HG03460 (cell line): ENCODE measurements at regions not wholly inside any gene's neighbourhood (a gene's known extent, or its start where the extent isn't known, plus 50 kb on each side); places are given as distances from the start of the nearest gene placed in this dataset.
"Not testable (repeated sequence)": the region's sequence is repeated elsewhere in the genome, so short reads cannot be mapped to it uniquely, and the experiment has no call there.

ENCODE experiments used
- ATAC-seq: cut with Tn5 transposase; IDR thresholded peaks from one replicate; pipeline ENCODE4 v1.9.1; 2021; ENCODE audit not compliant: unreplicated experiment

DNA sequence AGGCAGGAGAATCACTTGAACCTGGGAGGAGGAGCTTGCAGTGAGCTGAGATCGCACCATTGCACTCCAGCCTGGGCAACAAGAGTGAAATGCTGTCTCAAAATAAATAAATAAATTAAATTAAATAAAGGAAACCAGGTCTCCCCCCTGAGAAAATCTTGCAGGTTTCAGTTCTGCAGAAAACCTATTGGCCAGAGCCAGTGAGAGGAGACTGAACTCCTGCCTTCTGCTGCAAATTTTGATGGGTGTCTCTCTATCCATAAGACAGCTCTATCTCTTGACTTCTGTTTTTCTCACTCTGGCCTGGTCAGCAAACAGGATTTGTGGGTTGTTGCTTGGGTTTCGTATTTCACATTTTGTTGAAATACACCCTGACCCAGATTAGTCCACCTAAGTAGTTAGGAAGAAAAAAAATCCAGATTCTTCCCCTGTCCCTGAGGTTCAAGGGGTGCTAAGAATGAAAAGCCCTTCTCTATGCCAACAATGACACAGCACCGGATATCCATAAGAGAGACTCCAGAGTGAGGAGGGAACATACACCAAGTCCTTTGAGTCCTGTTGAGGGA is 86.7 kb upstream of the MAP4K4 start:
- ATAC-seq, result no peak

- ATAC-seq, result no peak
Observed at GRCh38 chr2:101609433-101609832, 88.1 kb upstream of the MAP4K4 start.

- ATAC-seq, result no peak
Observed at GRCh38 chr2:101608408-101609310, 88.8 kb upstream of the MAP4K4 start.

DNA sequence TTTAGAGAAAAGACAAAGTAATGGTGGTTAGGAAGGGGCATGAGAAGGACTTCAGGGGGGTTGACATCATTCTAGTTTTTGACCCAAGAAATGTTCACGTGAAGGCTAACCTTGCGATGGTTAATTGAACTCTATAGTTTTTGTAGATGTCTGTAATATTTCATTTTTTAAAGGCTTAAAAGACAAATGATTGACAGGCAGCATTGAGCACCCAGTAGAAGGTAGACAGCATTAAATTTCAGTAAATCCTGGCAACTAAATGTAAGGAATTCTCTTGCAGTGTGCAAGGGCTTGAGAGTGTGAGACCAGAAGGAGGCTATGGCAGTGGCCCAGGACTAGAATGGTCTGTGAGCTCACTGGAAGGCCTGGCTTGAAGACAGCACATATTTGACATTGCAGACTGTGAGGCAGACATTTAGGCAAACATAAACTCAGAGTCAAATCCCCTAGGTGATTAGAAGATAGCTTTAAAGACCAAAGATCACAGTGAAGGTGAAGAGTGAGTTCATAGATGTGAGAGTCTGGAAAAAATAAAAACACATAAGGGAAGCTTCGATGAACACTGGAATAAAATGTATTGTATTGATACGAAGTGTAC is 100.1 kb upstream of the MAP4K4 start:
- no peak for ATAC-seq

DNA sequence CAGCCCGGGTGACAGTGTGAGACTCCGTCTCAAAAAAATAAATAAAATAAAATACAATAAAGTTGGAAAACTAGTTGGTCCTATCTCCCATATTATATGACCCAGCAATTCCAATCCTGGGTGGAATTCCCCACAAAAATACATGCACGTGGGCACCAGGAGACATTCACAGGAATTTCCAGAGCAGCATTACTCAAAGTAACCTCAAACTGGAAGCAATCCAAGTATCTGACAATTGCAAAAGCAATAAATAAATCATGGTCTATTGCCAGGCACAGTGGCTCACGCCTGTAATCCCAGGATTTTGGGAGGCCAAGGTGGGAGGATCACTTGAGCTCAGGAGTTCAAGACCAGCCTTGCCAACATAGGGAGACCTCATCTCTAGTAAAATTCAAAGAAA is 101.2 kb upstream of the MAP4K4 start:
- ATAC-seq, result no peak

GRCh38 chr2:101587251-101587650 is 110.3 kb upstream of the MAP4K4 start:
- ATAC-seq, result no peak

DNA sequence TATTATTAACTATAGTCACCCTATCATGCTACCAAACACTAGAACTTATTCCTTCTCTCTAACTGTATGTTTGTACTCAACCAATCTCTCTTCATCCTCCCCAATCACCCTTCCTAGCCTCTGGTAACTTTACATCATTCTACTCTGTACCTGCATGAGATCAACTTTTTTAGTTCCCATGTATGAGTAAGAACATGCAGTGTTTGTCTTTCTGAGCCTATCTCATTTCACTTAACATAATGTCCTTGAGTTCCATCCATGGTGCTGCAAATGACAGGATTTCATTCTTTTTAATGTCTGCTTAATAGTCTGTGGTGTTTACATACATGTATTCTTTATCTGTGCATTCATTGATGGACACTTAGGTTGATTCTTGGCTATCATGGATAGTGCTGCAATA is 108.9 kb upstream of the RFX8 start:
- ATAC-seq, result no peak

GRCh38 chr2:101581675-101582299 is 106.9 kb upstream of the RFX8 start:
- no peak for ATAC-seq

GRCh38 chr2:101580528-101580927 is 105.6 kb upstream of the RFX8 start:
- no peak for ATAC-seq

DNA sequence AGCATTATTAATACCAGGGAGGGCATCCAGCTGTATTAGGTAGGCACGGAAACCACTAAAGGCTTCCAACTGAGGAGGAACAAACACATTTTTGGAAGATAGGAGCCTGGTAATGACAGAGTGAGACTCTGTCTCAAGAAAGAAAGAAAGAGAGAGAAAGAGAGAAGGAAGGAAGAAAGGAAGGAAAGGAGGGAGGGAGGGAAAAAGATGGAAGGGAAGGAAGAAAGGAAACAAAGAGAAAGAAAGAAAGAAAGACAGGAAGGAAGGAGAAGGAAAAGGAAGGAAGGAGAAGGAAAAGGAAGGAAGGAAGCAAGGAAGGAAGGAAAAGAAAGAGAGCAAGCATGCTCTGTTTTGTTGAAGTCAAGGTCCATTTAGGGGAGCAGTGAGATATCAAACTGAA is 103.8 kb upstream of the RFX8 start:
- no peak for ATAC-seq

- not testable (repeated sequence) for ATAC-seq
Observed at GRCh38 chr2:101578135-101578534, 103.2 kb upstream of the RFX8 start.

- ATAC-seq, result no peak
Observed at GRCh38 chr2:101577173-101577572, 102.3 kb upstream of the RFX8 start.

- no peak for ATAC-seq
Observed at GRCh38 chr2:101574622-101575021, 99.7 kb upstream of the RFX8 start.

DNA sequence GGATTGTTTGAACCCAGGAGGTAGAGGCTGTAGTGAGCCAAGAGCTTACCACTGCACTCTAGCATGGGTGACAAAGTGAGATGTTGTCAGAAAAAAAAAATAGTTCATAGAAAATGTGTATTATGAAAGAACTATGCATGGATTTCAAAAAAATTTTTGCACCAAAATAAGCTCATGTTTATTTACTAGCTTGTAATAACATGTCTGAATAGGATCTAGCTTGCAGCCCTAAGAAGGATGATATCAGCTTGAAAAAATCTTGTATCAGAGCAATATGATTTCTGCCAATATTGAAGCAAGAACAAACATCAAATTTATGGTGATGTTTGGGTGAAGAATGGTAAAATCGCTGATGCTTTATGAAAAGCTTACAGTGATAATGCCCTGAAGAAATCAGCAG is 97.0 kb upstream of the RFX8 start:
- no peak for ATAC-seq

GRCh38 chr2:101569886-101570520 is 95.1 kb upstream of the RFX8 start:
- ATAC-seq, result no peak

GRCh38 chr2:101568969-101569368 is 94.1 kb upstream of the RFX8 start:
- no peak for ATAC-seq

GRCh38 chr2:101566632-101567228 is 91.8 kb upstream of the RFX8 start:
- ATAC-seq, result no peak

DNA sequence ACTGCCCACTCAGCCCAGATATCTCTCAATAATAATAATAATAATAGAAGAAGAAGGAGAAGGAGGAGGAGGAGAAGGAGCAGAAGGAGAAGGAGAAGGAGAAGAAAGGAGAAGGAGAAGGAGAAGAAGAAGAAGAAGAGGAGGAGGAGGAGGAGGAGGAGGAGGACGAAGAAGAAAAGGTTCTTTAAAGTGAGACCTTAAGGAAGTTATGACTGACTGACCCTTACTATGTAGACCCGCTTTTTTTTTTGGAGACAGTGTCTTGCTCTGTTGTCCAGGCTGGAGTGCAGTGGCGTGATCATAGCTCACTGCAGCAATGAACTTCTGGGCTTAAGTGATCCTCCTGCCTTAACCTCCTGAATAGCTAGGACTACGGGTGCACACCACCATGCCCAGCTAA is 88.9 kb upstream of the RFX8 start:
- no peak for ATAC-seq

- ATAC-seq, result no peak
Observed at GRCh38 chr2:101560780-101561315, 85.9 kb upstream of the RFX8 start.

GRCh38 chr2:101559551-101559950 is 84.6 kb upstream of the RFX8 start:
- ATAC-seq, result no peak
